ENCODE measurements at regions not wholly inside any gene's neighbourhood (a gene's known extent, or its start where the extent isn't known, plus 50 kb on each side); places are given as distances from the start of the nearest gene placed in this dataset.

DNA sequence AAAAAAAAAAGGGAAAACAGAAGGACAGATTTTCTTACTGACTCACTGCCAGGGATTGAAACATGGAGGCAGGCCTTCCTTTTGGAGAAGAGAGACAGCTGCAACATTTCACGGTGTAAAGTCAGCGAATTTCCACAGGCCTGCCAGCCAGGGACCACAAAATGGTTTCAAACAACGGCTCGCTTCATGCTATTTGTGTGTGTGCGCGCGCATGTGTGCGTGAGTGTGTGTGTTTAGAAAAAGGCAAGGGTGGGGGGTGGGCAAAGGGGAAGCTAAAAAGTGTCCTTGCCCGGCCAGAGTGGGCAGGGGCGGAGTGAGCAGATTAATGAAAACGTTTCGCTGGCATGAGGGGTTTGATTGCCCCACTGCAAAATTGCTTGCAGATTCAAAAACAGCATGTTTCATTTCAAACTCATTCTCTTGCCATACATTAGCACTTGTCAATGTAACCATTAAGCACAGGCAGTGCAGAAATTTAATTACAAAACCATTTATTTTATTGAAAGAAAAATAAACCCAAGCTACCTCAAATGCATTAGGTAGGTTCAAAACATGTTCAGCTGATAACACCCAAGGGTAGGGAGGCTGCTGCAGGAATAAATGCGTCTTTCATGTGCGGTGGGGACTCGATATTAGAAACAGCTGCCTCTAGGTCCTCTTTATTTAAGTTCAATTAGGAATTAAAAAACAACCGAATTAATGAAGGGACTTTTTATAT lies 182.1 kb upstream of the SIX2 start:
- H3K36me3 ChIP-seq (ENCODE audit: low read depth, missing control alignments): no peaks in the 10 kb centered on the region
- intact Hi-C loops (cut with DNase I; ENCODE audit: low total_unique reads): no loop called here
- no peak for DNase-seq
- TF ChIP-seq POLR2A (IDR thresholded peaks at IDR 0.05): no peak
- TF ChIP-seq, protein P1, sequence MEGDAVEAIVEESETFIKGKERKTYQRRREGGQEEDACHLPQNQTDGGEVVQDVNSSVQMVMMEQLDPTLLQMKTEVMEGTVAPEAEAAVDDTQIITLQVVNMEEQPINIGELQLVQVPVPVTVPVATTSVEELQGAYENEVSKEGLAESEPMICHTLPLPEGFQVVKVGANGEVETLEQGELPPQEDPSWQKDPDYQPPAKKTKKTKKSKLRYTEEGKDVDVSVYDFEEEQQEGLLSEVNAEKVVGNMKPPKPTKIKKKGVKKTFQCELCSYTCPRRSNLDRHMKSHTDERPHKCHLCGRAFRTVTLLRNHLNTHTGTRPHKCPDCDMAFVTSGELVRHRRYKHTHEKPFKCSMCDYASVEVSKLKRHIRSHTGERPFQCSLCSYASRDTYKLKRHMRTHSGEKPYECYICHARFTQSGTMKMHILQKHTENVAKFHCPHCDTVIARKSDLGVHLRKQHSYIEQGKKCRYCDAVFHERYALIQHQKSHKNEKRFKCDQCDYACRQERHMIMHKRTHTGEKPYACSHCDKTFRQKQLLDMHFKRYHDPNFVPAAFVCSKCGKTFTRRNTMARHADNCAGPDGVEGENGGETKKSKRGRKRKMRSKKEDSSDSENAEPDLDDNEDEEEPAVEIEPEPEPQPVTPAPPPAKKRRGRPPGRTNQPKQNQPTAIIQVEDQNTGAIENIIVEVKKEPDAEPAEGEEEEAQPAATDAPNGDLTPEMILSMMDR (IDR thresholded peaks at IDR 0.05): no peak
- H3K4me3 ChIP-seq: no peak overlapping the region
- H3K9me3 ChIP-seq: no peaks in the 10 kb centered on the region
- H3K4me1 ChIP-seq: no peaks in the 10 kb centered on the region
- H3K27me3 ChIP-seq: no peaks in the 10 kb centered on the region
- WGBS, 2 donors: 83 to 88% methylated on average over 16 of the region's 16 CpGs
- H3K27ac ChIP-seq: no peak overlapping the region

DNA sequence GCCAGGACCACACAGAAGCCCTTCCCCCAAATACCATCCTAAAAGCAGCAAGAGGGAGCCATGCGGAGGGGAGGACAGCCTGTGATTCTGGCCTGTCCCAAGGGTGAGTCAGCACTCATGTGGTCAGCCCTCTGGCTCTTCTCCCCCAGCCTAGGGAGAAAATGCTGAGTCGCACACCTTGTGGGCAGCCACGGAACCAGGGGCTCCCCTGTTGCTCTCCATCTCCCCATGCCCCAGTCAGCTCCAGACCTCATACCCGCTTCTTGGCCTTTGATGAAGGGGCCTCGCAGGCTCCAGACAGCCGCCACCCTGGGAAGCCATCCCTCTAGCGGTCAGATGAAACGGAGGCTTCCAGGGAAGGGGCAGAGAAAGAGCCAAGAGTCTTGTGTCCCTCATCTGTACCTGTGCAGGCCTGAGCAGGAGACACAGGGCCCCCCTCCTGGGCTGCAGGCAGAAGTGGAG lies 181.3 kb upstream of the SIX2 start:
- intact Hi-C loops (cut with DNase I; ENCODE audit: low total_unique reads): no loop called here
- no peak for DNase-seq
- Histone ChIP-seq H3K27me3 (no peaks in the 10 kb centered on the region), H3K4me1 (no peaks in the 10 kb centered on the region), H3K9me3 (no peaks in the 10 kb centered on the region), H3K4me3 (no peak overlapping the region), H3K36me3 (ENCODE audit: low read depth, missing control alignments) (no peaks in the 10 kb centered on the region), H3K27ac (no peak overlapping the region)
- 83 to 88% methylated on average over 8 of the region's 8 CpGs for WGBS, 2 donors
- TF ChIP-seq, protein P1 (IDR thresholded peaks at IDR 0.05): no peak
- TF ChIP-seq POLR2A (IDR thresholded peaks at IDR 0.05): no peak

DNA sequence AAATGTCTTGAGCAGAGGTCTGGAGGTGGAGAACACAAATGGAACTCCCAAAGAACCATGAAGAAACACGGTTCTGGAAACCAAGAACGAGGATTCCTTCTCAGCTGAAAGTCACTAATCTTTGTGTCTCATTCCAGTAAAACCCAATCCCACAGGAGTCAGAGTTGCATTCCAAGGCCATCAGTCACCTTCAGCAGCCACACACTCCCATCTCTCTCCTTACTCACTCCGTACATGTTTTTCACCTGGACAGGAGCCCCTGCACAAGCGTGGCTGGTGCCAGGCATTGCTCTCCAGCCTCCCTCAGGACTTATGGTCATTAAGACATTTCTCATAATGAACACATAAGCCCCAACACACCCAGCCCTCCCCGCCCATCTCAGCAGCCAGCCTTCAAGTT lies 175.4 kb upstream of the SIX2 start:
- intact Hi-C loops (cut with DNase I; ENCODE audit: low total_unique reads): no loop called here
- WGBS, 2 donors: 83 to 85% methylated on average over 5 of the region's 5 CpGs
- TF ChIP-seq, protein P1 (IDR thresholded peaks at IDR 0.05): no peak
- H3K9me3 ChIP-seq: no peaks in the 10 kb centered on the region
- H3K4me3 ChIP-seq: no peak overlapping the region
- no peak overlapping the region for H3K27ac ChIP-seq
- no peaks in the 10 kb centered on the region for H3K4me1 ChIP-seq
- no peaks in the 10 kb centered on the region for H3K36me3 ChIP-seq (ENCODE audit: low read depth, missing control alignments)
- H3K27me3 ChIP-seq: no peaks in the 10 kb centered on the region
- DNase-seq: no peak

DNA sequence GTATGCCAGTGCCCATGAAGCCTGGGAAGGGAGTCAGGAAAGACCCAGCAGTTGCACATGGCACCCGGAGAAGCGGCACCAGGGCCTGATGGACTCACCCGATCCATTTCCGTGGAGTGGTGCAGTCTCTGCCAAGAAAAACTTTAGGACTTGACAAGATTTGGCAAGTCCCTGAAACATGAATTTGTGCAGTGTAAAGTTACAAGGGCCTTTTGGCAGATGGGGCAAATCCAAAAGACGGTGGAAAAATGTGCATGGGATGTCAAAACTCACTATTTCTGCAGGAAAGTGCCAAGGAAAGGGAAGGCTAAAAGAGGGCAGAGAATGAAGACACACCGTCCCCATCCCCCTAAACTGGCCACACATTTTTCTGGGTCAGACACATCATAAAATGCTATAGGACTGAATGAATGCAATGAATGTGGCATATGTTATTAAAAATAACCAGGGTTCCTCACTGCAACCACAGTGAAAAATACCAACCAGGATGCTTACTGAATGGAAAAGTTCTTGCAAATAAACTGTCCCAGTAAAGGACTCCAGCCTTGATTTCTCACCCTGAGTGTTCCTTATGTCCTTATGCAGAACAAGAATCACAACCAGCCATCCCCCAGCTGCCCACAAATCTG lies 173.5 kb upstream of the SIX2 start:
- intact Hi-C loops (cut with DNase I; ENCODE audit: low total_unique reads): no loop called here
- TF ChIP-seq, protein P1 (IDR thresholded peaks at IDR 0.05): no peak
- TF ChIP-seq POLR2A (IDR thresholded peaks at IDR 0.05): no peak
- Histone ChIP-seq H3K4me1 (no peaks in the 10 kb centered on the region), H3K36me3 (ENCODE audit: low read depth, missing control alignments) (no peaks in the 10 kb centered on the region), H3K27ac (no peak overlapping the region), H3K27me3 (no peaks in the 10 kb centered on the region), H3K4me3 (no peak overlapping the region), H3K9me3 (no peaks in the 10 kb centered on the region)
- no peak for DNase-seq
- WGBS, 2 donors: 76 to 84% methylated on average over 6 of the region's 6 CpGs

DNA sequence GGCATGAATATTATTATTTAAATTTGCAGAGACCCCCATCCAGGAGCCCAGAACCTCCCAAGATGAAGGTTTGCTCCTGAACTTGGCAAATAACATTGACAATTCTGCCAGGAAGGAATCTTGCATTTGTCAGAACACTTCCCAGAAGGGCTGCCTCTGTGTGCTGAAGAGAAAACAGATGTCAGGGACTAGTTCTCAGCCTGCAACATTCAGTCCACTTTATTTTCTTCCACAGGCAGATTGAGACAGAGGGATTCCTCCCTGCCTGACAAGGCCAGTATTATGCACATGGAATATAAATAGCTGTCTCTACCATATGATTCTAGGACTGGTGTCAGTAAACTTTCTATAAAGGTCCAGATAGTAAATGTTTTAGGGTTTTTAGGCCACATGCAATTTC lies 171.5 kb upstream of the SIX2 start:
- no peaks in the 10 kb centered on the region for H3K4me1 ChIP-seq
- H3K36me3 ChIP-seq (ENCODE audit: low read depth, missing control alignments): no peaks in the 10 kb centered on the region
- no peaks in the 10 kb centered on the region for H3K9me3 ChIP-seq
- DNase-seq: no peak
- no peak overlapping the region for H3K4me3 ChIP-seq
- TF ChIP-seq, protein P1 (IDR thresholded peaks at IDR 0.05): no peak
- TF ChIP-seq POLR2A (IDR thresholded peaks at IDR 0.05): no peak
- intact Hi-C loops (cut with DNase I; ENCODE audit: low total_unique reads): no loop called here
- no peak overlapping the region for H3K27ac ChIP-seq
- H3K27me3 ChIP-seq: no peaks in the 10 kb centered on the region

Data from testis (tissue), 2 donors.